NCI-H345 (cell line): ENCODE measurements at regions not wholly inside any gene's neighbourhood (a gene's known extent, or its start where the extent isn't known, plus 50 kb on each side); places are given as distances from the start of the nearest gene placed in this dataset.

Experiments used
- DNase-seq: peaks from one replicate; lab custom pipeline; 2025; lab: John Stamatoyannopoulos, UW

DNA sequence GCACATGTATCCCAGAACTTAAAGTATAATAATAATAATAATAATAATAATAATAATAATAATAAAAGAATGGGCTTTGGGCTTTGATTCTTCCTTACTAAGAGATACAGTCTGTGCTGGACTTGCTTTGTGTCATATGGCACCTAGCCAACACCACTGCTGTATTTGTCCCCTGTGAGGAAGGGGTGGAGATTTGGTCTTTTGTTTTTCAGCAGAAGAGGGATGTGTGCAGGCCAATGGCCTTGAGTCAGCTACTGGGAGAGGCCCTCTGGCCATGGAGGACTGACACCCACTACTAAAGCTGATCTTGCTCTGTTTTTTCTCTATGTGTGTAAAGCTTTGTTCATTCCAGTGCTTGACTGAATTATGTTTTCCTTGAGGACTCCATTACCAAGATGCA lies 573.0 kb upstream of the PCDH15 start:
- DNase-seq, result peak; percentile 36

DNA sequence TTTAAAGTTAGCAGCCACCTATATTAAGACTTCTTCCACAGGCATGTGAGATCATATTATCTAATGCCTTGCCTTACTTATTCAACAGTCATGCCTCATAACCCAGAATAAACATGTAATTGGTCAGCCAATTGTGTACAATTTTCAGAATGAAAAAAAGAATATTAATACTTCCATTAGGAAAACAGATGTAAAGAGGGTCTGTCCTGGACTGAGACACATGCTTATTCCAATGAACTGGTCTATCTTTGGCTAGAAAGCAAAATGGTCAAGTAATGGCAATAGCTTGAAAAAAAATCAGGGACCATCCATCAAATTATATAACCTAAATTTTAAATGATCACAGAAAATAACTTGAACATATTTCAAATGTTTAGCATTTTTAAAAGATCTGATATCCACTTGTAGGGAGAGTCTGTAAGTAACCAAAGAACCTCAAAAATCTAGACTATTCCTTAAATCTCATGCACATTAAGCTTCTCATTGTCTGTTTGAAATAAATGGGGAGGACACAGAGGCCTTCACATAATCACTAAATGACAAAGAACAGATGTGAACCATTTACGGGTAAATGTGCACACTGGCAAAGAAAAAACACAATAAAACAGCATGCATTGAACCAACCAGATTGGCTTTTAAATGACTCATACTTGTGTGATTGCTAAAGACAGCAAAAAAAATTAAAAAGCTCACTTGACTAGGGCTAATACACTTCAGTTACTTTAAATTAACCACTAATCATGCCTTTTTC lies 568.8 kb upstream of the PCDH15 start:
- no peak for DNase-seq

- no peak for DNase-seq
Observed at GRCh38 chr10:55368467-55368866, 567.4 kb upstream of the PCDH15 start.

DNA sequence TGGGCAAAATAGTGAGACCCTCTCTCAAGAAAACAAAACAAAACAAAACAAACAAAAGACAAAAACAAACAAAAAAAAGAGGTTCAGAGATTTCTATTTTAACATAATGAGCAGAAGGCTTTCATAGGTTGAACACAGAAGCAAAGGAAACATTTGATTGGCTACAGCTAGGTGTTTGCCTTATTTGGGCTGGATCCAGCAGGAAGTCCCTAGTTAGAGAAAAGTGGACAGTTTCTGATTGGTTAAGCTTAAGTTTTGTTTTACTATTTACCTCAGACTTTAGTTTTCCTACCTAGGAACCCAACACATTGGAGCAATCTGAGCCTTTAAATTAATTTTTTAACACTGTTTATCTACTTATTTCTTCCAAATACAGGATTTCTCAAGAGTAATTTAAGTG lies 566.5 kb upstream of the PCDH15 start:
- no peak for DNase-seq

GRCh38 chr10:55358539-55358938 lies 557.5 kb upstream of the PCDH15 start:
- DNase-seq, result no peak

DNA sequence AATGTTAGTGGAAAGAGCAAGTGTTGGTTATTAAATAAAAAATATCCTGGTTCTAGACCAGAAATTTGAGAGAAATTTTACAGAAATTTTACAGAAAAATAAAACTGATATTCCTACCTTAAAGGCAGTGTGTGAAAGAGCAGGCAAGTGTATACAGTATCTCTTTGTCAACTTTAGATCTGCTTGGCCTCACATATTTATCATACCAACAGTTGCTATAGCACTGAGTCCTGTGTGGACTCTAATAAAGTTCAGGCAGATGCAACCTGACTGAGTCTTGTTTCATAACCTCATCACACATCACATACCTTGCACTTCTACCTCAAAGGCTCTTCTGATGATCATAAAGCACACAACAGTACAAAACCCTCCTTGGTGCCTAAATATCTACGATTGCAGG lies 552.4 kb upstream of the PCDH15 start:
- no peak for DNase-seq

GRCh38 chr10:55351431-55351830 lies 550.4 kb upstream of the PCDH15 start:
- DNase-seq, result no peak

DNA sequence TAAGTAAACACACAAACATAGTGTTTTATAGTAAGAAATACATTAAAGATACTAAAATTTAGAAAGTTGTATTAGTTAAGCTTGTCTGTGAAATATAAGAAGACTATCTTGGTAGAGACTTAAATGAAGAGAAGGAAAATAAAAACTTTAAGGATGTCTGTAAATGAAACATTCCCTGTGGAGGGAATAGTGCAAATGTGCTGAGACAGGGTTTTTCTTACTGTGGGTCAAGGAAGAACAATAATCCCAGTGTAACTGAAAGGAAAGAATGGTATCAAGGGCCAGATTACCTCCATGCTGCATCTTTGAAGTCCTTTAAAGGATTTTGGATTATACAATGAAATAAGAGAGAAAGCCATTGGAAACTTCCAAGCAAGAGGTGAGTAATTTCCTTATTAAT lies 547.5 kb upstream of the PCDH15 start:
- no peak for DNase-seq

DNA sequence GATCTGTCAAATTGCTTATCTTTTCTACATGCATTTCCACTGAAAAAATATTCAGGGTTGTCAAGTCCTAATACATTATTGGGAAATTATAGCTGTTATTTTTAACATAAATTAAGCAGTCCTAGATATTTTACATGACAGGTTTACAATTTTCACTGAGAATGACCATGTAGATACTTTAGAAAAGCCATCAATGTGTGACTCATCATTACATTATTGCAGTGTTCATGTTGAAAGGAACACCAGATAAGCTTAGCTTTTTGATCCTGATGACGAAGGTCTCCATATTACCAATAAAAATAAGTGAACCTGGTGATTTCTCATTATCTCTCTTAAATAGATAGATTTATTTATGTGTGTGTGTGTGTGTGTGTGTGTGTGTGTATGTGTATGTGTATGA lies 529.5 kb upstream of the PCDH15 start:
- no peak for DNase-seq

- no peak for DNase-seq
Observed at GRCh38 chr10:55329796-55330195, 528.8 kb upstream of the PCDH15 start.

GRCh38 chr10:55320187-55320700 lies 519.2 kb upstream of the PCDH15 start:
- DNase-seq, result no peak

DNA sequence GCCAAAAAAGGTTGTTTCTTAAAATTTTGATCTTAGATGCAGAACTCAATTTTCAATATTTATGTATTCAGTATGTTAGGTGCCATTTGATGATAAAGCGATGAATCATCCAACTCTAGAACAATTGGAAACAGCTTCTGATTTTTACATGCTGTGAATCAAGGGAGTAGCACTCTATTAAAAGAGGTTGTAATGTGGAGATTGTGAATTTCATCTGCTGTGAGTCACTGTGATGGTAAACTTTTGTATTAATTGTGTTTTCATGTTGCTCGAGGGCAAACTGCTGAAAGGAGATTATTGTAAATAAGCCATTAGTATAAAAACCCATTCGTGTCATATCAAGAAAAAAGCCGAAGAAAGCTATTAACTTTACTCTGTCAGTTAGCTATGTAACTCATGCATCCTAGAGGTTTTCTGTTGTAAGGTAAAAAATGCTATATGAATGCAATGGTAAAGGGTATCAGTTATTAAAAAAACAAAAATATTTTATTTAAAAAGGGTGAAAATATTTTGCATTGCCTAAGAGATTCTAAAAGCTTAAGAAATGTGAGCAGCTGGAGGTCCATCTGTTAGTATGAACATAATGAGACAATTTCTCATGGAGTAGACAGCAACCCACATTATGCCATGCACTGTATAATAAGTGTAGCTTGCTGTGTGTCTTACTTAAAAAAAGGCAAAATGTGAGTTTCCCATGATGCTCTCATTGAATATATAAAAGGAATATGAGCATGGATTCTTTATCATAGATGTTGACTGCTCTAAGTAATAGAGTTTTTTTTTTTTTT lies 511.0 kb upstream of the PCDH15 start:
- DNase-seq, result no peak

DNA sequence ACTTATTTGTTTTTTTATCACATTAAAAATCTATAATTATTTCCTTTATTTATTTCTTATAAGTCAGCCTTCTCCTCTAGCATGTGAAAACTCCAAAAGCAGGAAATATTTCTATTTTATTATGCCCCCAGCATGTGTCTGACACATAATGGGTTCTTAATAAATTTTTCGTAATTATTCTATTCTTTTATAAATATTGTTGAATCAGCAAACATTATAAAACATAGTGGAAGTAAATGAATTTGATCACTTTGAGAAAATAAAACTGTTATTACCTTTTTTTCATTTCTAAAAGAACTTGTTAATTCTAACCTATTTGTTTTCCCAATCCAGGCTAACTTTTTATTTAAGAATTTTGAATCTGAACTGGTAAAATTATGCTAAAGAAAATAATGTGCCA lies 509.1 kb upstream of the PCDH15 start:
- no peak for DNase-seq

GRCh38 chr10:55305285-55305684 lies 504.3 kb upstream of the PCDH15 start:
- no peak for DNase-seq

- DNase-seq, result no peak
Observed at GRCh38 chr10:55287346-55287745, 486.3 kb upstream of the PCDH15 start.

DNA sequence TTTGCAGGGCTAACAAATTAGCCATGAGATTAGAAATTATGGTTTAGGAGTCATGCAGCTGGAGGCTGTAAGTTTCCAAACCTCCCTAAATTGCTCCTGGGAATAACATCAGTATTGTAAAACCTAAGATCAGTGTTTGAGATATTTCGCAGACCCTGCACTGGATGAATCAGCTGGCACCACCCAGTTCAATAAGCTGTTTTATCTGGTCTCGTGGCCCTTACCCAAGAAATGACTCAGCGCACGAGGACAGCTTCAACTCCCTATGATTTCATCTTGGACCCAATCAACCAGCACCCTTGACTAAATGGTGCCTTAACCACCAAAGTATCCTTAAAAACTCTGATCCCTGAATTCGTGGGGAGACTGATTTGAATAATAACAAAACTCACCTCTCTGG lies 482.0 kb upstream of the PCDH15 start:
- DNase-seq, result no peak

- no peak for DNase-seq
Observed at GRCh38 chr10:55280696-55281095, 479.7 kb upstream of the PCDH15 start.

DNA sequence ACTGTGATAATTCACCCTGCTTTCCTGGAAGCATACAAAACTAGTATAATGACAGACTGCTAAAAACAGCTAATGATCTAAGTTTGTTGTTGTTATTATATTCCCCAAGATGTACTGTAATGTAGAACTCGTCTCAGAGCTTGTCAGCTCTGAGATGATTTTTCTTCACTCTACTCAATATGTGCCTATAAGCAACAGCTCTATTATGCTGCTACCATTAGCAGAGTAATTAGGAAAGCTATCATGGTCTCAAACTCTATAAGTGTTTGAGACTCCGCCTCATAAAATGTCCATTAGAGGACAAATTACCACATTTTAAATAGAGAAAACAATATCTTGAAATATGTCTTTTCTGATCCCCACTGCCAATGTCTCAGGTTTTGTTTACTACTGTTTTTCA lies 476.5 kb upstream of the PCDH15 start:
- DNase-seq, result no peak

DNA sequence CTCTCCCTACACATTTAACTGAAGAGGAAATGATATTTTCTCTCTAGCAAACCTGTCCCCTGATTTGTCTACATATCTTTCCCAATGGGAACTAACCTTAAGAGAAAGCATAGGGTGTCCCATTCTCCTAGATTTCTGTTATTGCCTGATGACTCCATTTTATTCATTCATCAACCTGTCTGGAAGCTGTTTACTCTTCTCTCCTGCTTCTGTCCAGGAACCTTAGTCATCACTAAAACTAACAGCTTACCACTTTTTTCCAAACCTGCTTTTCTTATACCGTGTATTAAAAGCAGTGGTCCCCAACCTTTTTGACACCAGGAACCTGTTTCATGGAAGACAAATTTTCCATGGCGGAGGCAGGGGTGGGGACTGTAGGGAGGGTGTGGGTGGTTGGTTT lies 473.3 kb upstream of the PCDH15 start:
- no peak for DNase-seq

GRCh38 chr10:55273946-55274345 lies 472.9 kb upstream of the PCDH15 start:
- no peak for DNase-seq

- DNase-seq, result no peak
Observed at GRCh38 chr10:55272886-55273285, 471.9 kb upstream of the PCDH15 start.

DNA sequence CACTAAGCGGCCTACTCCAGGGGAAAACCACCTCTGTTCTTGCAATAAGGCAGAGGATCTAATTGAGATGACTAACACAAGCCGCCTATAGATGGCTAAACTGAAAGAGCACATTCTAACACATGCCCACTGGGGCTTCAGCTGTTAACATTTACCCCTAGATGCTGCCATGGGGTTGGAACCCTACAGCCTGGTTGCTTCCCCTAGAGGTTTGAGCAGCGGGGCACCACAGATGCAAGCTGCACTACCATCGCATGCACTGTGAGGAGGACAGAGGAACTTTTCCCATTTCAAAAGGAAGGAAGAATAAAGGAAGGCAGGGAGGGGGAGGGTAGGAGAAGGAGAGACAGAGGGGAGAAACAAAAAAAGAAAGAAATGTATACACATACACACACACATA lies 465.8 kb upstream of the PCDH15 start:
- DNase-seq, result no peak

GRCh38 chr10:55263327-55263726 lies 462.3 kb upstream of the PCDH15 start:
- DNase-seq, result no peak
